PFSK-1 (cell line): ENCODE measurements at regions not wholly inside any gene's neighbourhood (a gene's known extent, or its start where the extent isn't known, plus 50 kb on each side); places are given as distances from the start of the nearest gene placed in this dataset.

Experiments used
- POLR2AphosphoS5 ChIP-seq: IDR thresholded peaks from 2 replicates; pipeline ENCODE4 v1.6.1; 2012; ENCODE audit warnings: low read depth, mild to moderate bottlenecking, control low read depth, low read length, moderate library complexity
- REST ChIP-seq, 2 experiments: IDR thresholded peaks; 2 replicates each; pipeline versions ENCODE4 v1.6.1 to v1.8.0; 2011 to 2012; ENCODE audit warnings: low read depth in 2 of 2, low read length in 2 of 2, control low read depth in 1 of 2, inconsistent platforms in 1 of 2, mild to moderate bottlenecking in 1 of 2, moderate library complexity in 1 of 2; ENCODE audit not compliant: insufficient read depth in 1 of 2
- SIN3A ChIP-seq: IDR thresholded peaks from 2 replicates; pipeline ENCODE4 v1.6.1; 2012; ENCODE audit warnings: mild to moderate bottlenecking, low read length, moderate library complexity, borderline replicate concordance; ENCODE audit not compliant: insufficient read depth

DNA sequence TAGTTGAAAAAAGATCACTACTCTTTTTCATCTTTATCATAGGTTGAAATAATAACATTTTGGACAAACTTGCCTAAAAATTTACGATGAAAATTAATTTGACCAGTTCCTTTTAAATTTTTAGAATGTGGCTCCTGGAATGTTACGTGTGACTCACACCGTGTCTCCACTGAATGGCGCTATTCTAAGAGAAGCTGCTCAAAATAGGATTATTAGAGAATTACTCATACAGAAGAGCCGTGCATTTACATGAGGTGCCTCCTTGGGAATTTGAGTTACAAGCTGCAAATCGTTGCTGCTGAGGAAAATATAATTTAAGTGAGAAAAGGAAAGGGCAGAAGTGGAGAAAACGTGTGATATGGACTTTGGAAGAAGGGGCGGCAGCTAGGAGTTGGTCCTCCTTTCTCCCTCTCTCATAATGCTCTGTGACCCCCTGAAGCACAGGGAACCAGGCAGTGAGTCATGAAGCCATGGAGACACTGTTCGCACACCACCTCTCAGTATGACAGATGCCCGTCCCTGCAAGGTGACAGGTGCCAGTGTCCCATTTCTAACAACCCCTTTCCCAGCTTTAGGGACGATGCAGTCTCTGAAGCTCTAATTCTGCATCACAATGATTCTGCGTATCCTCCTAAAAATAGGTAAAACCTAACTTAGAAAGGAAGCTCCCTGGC is 323.2 kb upstream of the COBL start:
- TF ChIP-seq POLR2AphosphoS5 = no peak
- no peak for TF ChIP-seq SIN3A
- no peak for TF ChIP-seq REST (IDR thresholded peaks at IDR 0.05; ENCODE audit: insufficient read depth in 1 of 2, low read depth in 2 of 2, low read length in 2 of 2)
